SK-N-SH (cell line): ENCODE measurements at regions not wholly inside any gene's neighbourhood (a gene's known extent, or its start where the extent isn't known, plus 50 kb on each side); places are given as distances from the start of the nearest gene placed in this dataset.

ENCODE experiments used
- CTCF ChIA-PET: fragments of 300-600, 350-600 bp; formaldehyde crosslinking; extraction: SDS; loops from one replicate; lab custom pipeline; 2021; lab: Yijun Ruan, JAX
- POLR2A ChIA-PET: fragments of 350-600 bp; sonication (Branson Sonifier 250); formaldehyde crosslinking; extraction: SDS; loops from one replicate; lab custom pipeline; 2020; ENCODE audit warnings: antibody characterized with exemption, inconsistent platforms; lab: Yijun Ruan, JAX
- DNase-seq: peaks from one replicate; pipeline ENCODE4 v3.0.0; 2012
- H2AFZ ChIP-seq: fragments of 200-600 bp; sonication (generic); 2 replicates; pipeline ENCODE4 v1.8.1; 2016; ENCODE audit warnings: antibody characterized with exemption, mild to moderate bottlenecking, low read depth
- H3F3A ChIP-seq: fragments of 200-600 bp; sonication (generic); replicated peaks from 2 replicates; pipeline ENCODE3; 2016; ENCODE audit warnings: antibody characterized with exemption, mild to moderate bottlenecking; ENCODE audit not compliant: insufficient read depth
- H3K27ac ChIP-seq, 2 experiments: fragments of 200-500 bp in 1 of 2; fragments of 200-600 bp in 1 of 2; sonication (Bioruptor generic) in 1 of 2; sonication (generic), shearing (Covaris generic) in 1 of 2; 2 replicates each; pipeline versions ENCODE4 v1.5.1 to v1.6.1; 2014 to 2016; ENCODE audit warnings: low read depth in 2 of 2, inconsistent platforms in 1 of 2, low read length in 1 of 2, mild to moderate bottlenecking in 1 of 2, mixed read lengths in 1 of 2
- H3K27me3 ChIP-seq: fragments of 200-600 bp; sonication (generic), shearing (Covaris generic); 2 replicates; pipeline ENCODE4 v1.6.1; 2016; ENCODE audit warnings: mixed run types; ENCODE audit not compliant: insufficient read depth
- H3K36me3 ChIP-seq, 2 experiments: fragments of 200-500 bp in 1 of 2; fragments of 200-600 bp in 1 of 2; sonication (Bioruptor generic) in 1 of 2; sonication (generic) in 1 of 2; replicated peaks in 1 of 2; 2 replicates each; pipeline versions ENCODE3 to v1.5.1; 2014 to 2016; ENCODE audit warnings: low read length in 1 of 2, mild to moderate bottlenecking in 1 of 2; ENCODE audit not compliant: insufficient read depth in 2 of 2, control insufficient read depth in 1 of 2
- H3K4me1 ChIP-seq, 2 experiments: fragments of 200-500 bp in 1 of 2; fragments of 200-600 bp in 1 of 2; sonication (Bioruptor generic) in 1 of 2; sonication (generic), shearing (Covaris generic) in 1 of 2; 2 replicates each; pipeline versions ENCODE4 v1.5.1 to v1.6.1; 2014 to 2016; ENCODE audit warnings: low read depth in 1 of 2, low read length in 1 of 2, mixed run types in 1 of 2; ENCODE audit not compliant: insufficient read depth in 2 of 2, control insufficient read depth in 1 of 2
- H3K4me2 ChIP-seq: fragments of 200-600 bp; sonication (generic), shearing (Covaris generic); 2 replicates; pipeline ENCODE4 v1.6.1; 2017; ENCODE audit warnings: mixed run types
- H3K4me3 ChIP-seq, 2 experiments: fragments of 200-500 bp in 1 of 2; fragments of 200-600 bp in 1 of 2; sonication (Bioruptor generic) in 1 of 2; sonication (generic), shearing (Covaris generic) in 1 of 2; 2 replicates each; pipeline versions ENCODE4 v1.5.1 to v1.8.1; 2014 to 2016; ENCODE audit warnings: low read depth in 2 of 2, inconsistent platforms in 1 of 2, low read length in 1 of 2, mild to moderate bottlenecking in 1 of 2, mixed read lengths in 1 of 2, moderate library complexity in 1 of 2
- H3K79me2 ChIP-seq: fragments of 200-600 bp; sonication (generic); 2 replicates; pipeline ENCODE4 v1.8.1; 2017; ENCODE audit warnings: mild to moderate bottlenecking; ENCODE audit not compliant: insufficient read depth
- H3K9ac ChIP-seq: fragments of 200-600 bp; sonication (generic); 2 replicates; pipeline ENCODE4 v1.6.1; 2017; ENCODE audit warnings: mixed run types
- H3K9me2 ChIP-seq: fragments of 200-600 bp; sonication (generic); 2 replicates; pipeline ENCODE4 v1.6.1; 2017; ENCODE audit warnings: mixed run types
- H3K9me3 ChIP-seq: fragments of 200-600 bp; sonication (generic); 2 replicates; pipeline ENCODE4 v1.6.1; 2017; ENCODE audit warnings: mixed run types, mild to moderate bottlenecking, moderate library complexity
- H4K20me1 ChIP-seq: fragments of 200-600 bp; sonication (generic); 2 replicates; pipeline ENCODE4 v1.6.1; 2017; ENCODE audit warnings: mild to moderate bottlenecking, mixed run types; ENCODE audit not compliant: insufficient read depth
- ELF1 ChIP-seq: IDR thresholded peaks from 2 replicates; pipeline ENCODE4 v1.4.0; 2012
- EP300 ChIP-seq, 2 experiments: IDR thresholded peaks; 2 replicates each; pipeline versions ENCODE4 v1.4.0 to v1.6.1; 2012; ENCODE audit warnings: borderline replicate concordance in 1 of 2, low read depth in 1 of 2, low read length in 1 of 2
- EZH2phosphoT487 ChIP-seq: fragments of 200-600 bp; sonication (generic); IDR thresholded peaks from 2 replicates; pipeline ENCODE4 v1.6.1; 2017; ENCODE audit warnings: low read depth, mixed run types, mild to moderate bottlenecking, antibody characterized with exemption, moderate library complexity, borderline replicate concordance
- GATA2 ChIP-seq: sonication (generic); formaldehyde crosslinking; IDR thresholded peaks from 2 replicates; pipeline ENCODE4 v1.5.0; 2020; ENCODE audit warnings: mild to moderate bottlenecking, missing genetic modification reagents
- JUND ChIP-seq: IDR thresholded peaks from 2 replicates; pipeline ENCODE4 v1.4.0; 2012
- NRF1 ChIP-seq: IDR thresholded peaks from 2 replicates; pipeline ENCODE4 v1.6.1; 2012; ENCODE audit warnings: low read depth, mild to moderate bottlenecking, low read length
- POLR2AphosphoS5 ChIP-seq: IDR thresholded peaks from 2 replicates; pipeline ENCODE4 v1.6.1; 2012; ENCODE audit warnings: low read depth, low read length
- RAD21 ChIP-seq: IDR thresholded peaks from 2 replicates; pipeline ENCODE4 v1.6.1; 2012; ENCODE audit warnings: mild to moderate bottlenecking, low read length
- RCOR1 ChIP-seq: fragments of 150-350 bp; IDR thresholded peaks from 2 replicates; pipeline ENCODE4 v1.6.1; 2017; ENCODE audit warnings: antibody characterized with exemption, low read length
- RFX5 ChIP-seq: IDR thresholded peaks from 2 replicates; pipeline ENCODE4 v1.6.1; 2012; ENCODE audit warnings: mild to moderate bottlenecking, improper control_type of control experiment, low read length
- SIN3A ChIP-seq: IDR thresholded peaks from 2 replicates; pipeline ENCODE4 v1.6.1; 2012; ENCODE audit warnings: low read depth, mild to moderate bottlenecking, low read length, moderate library complexity, borderline replicate concordance
- WGBS: methylation state at CpG from one replicate; pipeline ENCODE4 v1.1.6; 2017; ENCODE audit warnings: low lambda C conversion rate; 5-methylcytosine and 5-hydroxymethylcytosine counted together
- TF ChIP-seq, protein P1 (sequence below): IDR thresholded peaks from 2 replicates; pipeline ENCODE4 v1.4.0; 2012; ENCODE audit warnings: low read depth, borderline replicate concordance

DNA sequence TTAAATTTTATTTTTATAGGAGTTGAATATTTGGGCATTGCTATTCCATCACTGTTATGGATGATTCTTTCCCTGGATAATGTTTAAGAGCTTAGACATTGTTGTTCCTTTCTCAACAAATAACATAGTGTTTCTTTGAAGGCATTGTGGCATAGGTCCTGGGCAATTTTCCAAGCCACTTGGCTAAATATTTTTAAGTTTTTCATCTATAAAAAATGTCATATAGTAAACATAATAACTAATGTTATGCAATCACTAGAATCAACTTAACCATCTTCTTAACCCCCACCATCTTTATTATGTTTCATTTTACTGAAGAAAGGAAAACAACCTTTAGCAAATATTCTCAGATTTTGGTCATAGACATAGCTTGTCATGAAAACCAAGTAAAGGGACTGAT lies 600.6 kb upstream of the LMO3 start:
- Histone ChIP-seq H3K4me3 (no peak overlapping the region), H3K9me2 (no peaks in the 10 kb centered on the region), H3K9ac (no peak overlapping the region), H3K4me2 (no peak overlapping the region), H3K4me1 (no peaks in the 10 kb centered on the region), H3K36me3 (no peaks in the 10 kb centered on the region), H3F3A (no peaks in the 10 kb centered on the region), H4K20me1 (no peaks in the 10 kb centered on the region), H3K9me3 (no peaks in the 10 kb centered on the region), H2AFZ (no peak overlapping the region), H3K27me3 (no peaks in the 10 kb centered on the region), H3K79me2 (no peaks in the 10 kb centered on the region), H3K27ac (no peak overlapping the region)
- CTCF ChIA-PET = interaction anchor here (0.7 to 1.5 kb wide), 2 partner anchors 268 to 821 kb away, joined by 3 to 6 read pairs; no protein-coding TSS in a partner anchor
- no peak for DNase-seq
- POLR2A ChIA-PET = no interaction called here
- TF ChIP-seq GATA2 (CRISPR knock-in tag) (no peak), RAD21 (no peak), RFX5 (no peak), NRF1 (no peak), EP300 (IDR thresholded peaks at IDR 0.05; ENCODE audit: borderline replicate concordance in 1 of 2, low read depth in 1 of 2, low read length in 1 of 2) (no peak), ELF1 (no peak), SIN3A (no peak), EZH2phosphoT487 (no peak), POLR2AphosphoS5 (no peak), JUND (no peak)

DNA sequence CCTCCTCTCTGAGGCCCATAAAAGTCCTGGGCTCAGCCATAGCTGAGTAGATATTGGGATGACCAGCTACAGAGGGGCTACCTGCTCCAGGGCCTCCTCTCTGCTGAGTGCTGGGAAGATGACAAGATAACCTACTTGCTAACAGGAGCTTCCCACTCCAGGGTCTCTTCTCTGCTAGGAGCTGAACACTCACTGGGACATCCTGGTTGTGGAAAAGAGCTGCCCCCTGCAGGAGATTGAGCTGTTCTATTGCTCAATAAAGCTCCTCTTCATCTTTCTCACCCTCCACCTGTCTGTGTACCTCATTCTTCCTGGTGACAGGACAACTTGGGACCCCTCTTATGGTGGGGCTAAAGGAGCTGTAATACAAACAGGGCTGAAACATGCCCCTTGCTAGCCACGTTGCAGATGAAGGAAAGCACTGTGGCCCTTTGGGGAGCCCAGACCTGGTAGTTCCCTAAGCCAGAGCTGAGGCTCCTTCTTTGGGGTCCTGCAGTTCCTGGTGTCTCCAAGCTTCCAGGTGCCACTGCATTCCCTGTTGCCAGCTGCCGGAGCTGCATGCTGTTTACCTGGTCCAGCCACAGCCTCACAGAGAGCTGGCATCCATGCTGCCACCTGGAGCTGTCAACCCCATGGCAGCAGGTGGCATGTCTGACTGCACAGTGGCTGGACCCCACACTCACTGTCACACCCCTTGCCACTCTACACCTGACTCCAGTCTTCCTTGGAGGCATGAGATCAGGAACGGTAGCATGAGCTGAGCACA lies 598.5 kb upstream of the LMO3 start:
- Histone ChIP-seq H3K4me3 (no peak overlapping the region), H3K4me2 (no peak overlapping the region), H4K20me1 (no peaks in the 10 kb centered on the region), H3K27me3 (no peaks in the 10 kb centered on the region)
- no peak for DNase-seq
- WGBS = 23% methylated on average over 2 of the region's 3 CpGs
- TF ChIP-seq, protein P1, sequence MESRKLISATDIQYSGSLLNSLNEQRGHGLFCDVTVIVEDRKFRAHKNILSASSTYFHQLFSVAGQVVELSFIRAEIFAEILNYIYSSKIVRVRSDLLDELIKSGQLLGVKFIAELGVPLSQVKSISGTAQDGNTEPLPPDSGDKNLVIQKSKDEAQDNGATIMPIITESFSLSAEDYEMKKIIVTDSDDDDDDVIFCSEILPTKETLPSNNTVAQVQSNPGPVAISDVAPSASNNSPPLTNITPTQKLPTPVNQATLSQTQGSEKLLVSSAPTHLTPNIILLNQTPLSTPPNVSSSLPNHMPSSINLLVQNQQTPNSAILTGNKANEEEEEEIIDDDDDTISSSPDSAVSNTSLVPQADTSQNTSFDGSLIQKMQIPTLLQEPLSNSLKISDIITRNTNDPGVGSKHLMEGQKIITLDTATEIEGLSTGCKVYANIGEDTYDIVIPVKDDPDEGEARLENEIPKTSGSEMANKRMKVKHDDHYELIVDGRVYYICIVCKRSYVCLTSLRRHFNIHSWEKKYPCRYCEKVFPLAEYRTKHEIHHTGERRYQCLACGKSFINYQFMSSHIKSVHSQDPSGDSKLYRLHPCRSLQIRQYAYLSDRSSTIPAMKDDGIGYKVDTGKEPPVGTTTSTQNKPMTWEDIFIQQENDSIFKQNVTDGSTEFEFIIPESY = no peak
- no peak for TF ChIP-seq RCOR1
- TF ChIP-seq, all 33 proteins: peak for 0
- Histone ChIP-seq H3K9me3 (no peaks in the 10 kb centered on the region), H3K9ac (no peak overlapping the region), H3F3A (no peaks in the 10 kb centered on the region), H3K27ac (no peak overlapping the region), H3K9me2 (no peaks in the 10 kb centered on the region), H3K79me2 (no peaks in the 10 kb centered on the region), H3K4me1 (no peaks in the 10 kb centered on the region), H3K36me3 (no peaks in the 10 kb centered on the region), H2AFZ (no peak overlapping the region)
- POLR2A ChIA-PET = no interaction called here
- CTCF ChIA-PET = interaction anchor here (0.9 to 1.1 kb wide), 2 partner anchors 52 to 819 kb away, joined by 3 read pairs; no protein-coding TSS in a partner anchor
